ELF-1 (cell line): ENCODE measurements at regions not wholly inside any gene's neighbourhood (a gene's known extent, or its start where the extent isn't known, plus 50 kb on each side); places are given as distances from the start of the nearest gene placed in this dataset.
"Not testable (repeated sequence)": the region's sequence is repeated elsewhere in the genome, so short reads cannot be mapped to it uniquely, and the experiment has no call there.

ENCODE experiments used
- DNase-seq: peaks from one replicate; pipeline ENCODE4 v3.0.0-alpha.2; 2016; ENCODE audit warnings: low read depth, low spot score

DNA sequence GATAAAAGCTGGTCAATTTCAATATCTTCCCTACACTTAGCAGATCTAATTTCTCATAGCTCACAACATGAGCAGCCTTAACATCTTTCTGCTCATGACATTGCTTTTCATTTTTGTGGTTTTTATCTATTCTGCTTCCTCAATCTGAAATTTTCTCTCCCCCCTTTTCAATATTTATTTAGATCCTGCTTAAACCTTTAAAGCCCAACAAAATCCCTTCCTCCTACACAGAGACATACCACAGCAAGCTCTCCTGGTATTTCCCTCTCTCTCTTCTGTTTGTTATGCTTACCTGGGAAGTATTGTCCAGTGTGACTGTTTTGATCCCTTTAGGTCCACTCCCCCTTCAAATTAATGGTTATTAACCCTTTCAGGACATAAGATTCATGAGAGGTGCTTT is 582.5 kb downstream of the RFPL4B start:
- no peak for DNase-seq

DNA sequence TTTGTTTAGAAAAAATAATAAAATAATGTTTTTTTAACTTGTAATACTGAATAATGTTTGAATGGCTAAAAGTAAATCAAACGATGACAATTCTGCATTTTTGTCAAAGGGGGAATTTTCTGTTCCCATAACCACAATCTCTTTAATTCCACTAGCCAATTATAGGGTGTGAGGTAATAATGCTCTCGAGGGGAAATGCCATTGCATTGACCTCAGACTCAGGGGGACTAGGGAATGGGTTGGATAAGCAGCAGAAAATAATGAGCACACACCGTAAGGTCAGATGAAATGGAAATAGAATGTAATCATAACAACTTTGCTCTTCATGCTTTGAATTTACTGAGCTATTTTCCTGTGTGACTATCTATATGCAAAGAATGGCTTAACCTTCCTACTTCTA is 584.7 kb downstream of the RFPL4B start:
- DNase-seq, result no peak

DNA sequence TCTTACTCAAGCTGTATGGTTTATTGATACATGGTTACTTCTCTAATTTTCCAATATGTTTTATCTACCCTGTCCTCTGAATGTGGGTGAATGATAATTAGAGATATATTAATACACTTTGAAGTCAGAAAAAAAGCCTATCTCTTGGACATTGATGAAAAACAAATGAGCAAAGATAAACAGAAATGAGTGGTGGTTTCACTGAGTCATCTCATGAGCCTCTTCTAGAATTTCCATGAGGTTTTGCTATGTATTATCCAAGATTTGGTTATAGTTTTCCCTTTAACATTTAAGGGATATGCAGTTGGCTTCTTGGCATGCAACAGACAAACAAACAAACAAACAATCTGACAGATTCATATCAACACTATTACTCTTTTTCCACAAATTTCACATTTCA is 586.8 kb downstream of the RFPL4B start:
- no peak for DNase-seq

DNA sequence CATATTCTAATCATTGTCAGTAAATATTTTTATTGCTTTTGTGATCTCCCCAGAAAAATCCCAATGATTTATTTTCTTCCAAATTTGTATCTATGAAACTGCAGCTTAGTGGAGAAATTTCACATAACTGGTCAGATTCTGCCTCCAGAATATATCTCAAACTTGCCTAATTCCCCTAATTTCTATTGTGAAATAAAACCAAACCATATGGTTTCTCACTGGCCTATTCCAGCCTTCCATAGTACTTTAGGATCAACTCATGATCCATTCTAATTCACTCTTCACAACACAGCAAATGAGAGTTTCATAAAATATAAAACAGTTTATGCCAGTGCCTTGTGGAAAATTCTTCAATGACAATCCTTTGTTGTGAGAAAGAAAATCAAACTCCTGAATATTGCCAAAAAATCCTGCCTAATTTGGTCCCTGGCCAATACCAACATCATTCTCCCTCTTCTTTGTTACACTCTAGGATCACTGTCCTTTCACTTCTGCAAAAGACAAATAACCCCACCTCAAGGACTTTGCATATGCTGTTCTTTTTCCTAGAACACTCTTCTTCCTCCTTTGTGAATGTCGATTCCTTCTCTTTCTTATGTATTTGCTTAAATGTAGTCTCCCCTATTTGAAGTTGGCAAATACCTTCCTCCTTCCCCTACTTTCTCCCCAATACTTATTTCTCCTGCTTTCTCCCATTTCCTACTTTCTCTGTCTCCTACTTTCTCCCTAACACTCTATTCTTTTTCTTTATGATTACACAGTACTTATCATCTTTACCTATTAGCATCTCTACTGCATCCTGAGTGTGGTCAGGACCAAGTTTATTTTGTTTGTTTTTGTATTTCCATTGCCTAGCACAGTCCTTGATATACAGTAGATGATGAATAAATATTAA is 587.5 kb downstream of the RFPL4B start:
- no peak for DNase-seq

DNA sequence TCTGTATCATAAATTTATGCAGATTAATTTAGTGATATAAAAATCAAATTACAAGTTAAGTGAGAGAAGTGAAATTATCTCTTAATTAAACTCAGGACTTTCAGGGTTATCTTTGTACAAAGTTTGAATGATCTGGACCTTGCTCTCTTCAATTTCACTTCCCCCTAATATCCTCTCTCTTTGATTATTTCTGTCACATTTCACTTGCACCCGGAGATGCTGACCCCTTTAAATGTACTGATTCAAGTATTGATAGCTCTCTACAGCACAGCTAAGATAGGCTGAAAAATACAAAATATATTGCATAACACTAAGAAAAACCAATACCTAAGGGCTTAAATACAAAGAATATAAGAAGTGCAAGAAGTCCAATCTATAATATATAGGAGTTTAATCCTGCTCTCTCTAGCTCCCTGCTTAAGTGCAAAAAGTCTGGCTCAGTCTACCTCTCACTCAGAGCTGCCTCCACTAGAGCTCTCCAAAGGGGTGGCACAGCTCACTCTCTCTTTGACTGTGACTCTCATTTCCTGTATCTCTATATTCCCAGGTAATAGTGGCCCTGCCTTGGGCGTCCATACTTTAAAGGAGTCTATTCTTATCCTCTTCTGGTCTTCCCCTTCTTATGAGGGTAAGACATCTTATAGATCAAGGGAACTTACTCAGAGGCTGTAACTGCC is 588.4 kb downstream of the RFPL4B start:
- DNase-seq, result no peak

DNA sequence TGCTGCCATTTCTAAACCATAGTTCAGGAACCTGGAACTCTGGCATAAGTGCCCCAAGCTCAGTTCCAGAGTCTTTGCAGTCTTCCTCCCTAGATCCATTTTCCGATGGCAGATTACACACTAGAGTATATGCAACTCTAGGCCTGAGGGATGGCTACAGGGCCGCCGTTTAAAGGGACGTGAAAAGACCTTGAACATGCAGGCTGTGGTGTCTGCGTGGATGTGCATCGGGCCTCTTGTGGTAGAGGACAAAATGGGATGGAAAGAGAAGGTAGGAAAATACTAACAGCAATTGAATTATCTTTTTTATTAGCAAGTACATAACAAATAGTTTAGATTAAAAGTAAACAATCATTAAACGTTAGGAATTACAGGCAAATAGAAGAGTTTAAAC is 588.9 kb downstream of the RFPL4B start:
- no peak for DNase-seq

DNA sequence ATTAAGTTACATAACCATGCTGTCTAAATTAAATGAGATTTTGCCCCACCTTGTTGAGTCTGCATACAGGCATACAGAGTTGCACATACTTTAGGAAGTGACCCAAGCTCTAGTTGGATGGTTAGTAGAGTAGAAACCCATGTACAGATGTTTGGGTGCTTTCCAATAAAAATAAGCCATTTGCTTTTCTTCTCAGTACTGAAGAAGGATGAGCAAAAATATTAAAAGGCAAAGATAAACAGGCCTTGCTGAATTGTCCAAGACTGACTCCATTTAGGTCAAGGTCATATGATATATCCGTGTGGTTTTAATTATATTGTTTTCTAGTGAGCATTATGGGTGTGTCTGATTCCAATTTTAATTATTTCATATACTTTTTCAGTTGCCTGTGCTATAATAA is 589.4 kb downstream of the RFPL4B start:
- no peak for DNase-seq

DNA sequence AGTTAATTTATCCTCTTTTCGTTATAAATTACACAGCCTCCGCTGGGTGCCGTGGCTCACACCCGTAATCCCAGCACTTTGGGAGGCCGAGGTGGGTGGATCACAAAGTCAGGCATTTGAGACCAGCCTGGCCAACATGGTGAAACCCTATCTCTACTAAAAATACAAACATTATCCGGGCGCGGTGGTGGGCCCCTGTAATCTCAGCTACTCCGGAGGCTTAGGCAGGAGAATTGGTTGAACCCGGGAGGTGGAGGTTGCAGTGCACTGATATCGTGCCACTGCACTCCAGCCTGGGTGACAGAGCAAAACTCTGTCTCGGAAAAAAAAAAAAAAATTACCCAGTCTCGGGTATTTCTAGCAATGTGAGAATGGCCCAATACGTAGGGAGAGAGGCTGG is 590.6 kb downstream of the RFPL4B start:
- not testable (repeated sequence) for DNase-seq

DNA sequence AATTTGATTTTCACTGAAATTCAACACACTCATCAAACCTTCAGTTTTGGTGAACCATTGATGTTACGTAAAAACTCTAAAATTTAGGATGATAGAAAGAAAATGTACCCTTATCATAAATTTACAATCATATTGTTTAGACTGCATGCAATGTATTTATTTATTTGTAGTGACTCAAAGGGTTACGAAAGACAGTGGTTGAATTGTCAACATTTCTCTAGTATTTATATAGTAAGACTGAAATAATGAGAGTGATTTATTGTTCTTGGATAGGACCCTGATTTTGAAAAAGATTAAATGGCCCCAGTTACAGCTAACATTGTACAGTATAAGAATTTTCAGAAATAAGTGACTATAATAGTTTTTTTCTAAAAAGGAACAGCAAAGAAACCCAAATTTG is 591.5 kb downstream of the RFPL4B start:
- DNase-seq, result no peak

DNA sequence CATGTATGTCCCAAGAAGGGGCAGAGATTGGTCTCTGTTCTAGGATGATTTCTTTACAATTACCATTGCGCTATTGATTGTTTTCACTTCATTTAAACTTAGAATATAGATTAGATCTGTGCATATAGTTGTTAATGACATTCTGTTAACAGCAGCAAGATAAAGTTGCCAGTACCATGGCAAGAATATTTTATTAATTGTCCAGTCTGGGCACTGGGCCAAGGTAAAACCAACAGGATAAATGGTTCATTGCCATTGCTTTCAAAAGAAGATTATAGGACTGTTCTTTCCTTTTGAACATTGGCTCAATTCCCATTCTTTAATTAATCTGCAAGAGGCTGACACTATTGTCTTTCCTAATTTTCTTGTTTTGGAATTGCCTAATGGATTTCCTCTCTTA is 592.4 kb downstream of the RFPL4B start:
- no peak for DNase-seq

DNA sequence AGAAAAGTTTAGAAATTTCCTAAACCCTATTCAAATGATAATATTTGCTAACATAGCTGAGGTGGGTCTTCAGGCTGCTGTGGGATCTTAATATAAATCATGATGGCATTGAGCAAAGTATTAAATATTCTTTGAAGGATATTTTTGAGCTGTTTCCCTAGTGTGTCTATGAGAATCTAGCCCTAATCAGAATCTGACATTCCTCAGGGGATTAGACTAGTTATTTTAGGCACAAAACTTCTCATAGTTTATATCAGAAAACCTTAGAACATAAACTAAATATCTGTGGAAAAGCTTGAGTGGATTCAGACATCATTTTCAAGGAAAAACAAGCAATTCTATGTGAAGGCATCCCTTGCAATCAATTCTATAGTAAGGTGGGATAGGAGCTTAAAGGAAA is 594.5 kb downstream of the RFPL4B start:
- no peak for DNase-seq

DNA sequence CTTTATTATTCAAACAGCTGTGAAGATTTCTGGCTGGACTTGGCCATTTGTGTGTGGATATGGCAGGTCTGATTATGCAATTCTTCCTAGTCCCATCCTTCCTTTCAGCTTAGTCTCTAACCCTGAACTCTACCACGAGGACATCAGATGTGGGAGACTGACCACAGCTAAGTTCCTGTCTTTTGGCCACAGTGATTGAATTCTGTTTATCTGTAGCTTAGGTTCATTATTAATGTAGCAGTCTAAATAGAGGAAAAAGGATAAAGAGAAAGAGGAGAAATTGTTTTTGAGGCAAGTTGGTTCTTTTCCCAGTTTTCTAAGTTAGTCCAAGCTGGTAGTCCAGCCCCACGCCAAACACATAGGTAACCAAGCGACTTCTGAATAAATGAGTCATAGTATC is 598.9 kb downstream of the RFPL4B start:
- no peak for DNase-seq

DNA sequence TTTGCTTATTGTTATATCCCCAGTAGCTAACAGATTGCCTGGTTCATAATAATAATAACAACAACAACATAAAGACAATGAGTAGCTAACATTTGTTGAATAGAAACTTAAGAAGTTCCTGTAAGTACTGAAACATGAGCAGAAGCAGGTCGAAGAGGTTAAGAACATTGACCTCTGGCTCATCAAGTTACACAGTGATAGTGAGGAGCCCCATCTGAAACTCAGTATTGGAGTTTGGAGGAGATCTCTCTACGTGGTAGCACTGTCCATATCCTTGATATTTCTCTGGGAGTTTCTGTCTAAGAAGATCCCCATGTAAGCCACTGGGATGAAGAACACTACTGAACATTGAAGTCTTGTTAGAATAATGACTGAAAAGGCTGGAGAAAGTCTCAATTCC is 600.4 kb downstream of the RFPL4B start:
- no peak for DNase-seq

DNA sequence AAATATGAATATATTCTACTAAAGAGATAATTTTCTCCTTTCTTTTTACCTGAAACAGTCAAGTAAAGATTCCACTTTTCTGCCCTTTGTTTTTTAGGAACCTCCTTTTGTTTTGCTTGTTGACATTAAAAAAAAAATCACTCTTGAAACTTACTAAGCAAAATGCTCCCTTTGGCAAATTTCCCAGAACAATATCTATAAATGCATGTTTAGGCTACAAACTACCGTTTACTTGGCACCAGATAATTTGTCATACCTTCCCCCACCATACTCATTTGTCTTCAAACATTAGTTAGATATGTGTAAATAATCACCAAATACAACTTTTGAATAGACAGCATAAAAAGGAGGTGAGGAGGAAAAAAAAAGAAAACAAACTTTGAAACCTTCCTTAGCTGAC is 604.7 kb downstream of the RFPL4B start:
- DNase-seq, result no peak

DNA sequence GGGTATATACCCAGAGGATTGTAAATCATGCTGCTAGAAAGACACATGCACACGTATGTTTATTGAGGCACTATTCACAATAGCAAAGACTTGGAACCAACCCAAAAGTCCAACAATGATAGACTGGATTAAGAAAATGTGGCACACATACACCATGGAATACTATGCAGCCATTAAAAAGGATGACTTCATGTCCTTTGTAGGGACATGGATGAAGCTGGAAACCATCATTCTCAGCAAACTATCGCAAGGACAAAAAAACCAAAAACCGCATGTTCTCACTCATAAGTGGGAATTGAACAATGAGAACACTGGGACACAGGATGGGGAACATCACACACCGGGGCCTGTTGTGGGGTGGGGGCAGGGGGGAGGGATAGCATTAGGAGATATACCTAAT is 608.6 kb downstream of the RFPL4B start:
- not testable (repeated sequence) for DNase-seq

DNA sequence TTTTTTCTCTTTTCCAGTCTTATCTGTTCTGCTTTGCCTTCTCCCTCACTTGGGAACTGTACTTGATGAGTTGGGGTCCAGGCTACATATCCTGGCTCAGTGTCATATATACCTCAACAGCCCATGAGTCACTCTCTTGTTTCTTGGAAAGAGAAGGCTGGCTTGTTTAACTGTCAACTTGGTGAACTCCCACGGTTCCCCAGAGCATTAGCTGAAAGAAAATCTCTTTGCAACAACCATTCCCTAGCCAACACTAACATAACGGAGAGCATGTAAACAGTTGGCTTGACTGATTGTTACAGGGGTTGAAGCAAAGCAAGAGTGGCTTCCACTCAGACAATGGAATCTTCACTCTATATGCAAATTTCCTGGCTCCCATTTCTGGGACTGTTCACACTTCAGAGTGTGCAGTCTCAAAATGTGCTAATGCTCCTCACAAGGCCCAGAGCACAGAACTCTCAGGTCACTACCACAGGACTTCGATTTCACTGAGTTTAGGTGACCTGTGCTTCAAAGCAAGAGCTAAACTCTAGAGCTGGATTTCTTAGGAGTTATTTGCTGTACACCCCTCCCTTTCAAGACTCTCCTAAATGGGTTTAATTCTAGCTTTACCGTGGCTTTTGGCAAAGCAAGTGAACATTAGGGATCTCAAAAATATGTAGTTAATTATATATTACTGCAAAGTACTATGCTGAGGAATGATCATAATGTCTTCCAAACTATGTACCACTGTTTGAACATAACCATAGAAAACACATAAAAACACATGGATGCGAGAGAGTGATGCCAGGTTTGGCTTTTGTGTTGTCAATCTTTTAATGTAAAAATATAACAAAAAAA is 609.8 kb downstream of the RFPL4B start:
- peak; percentile 49 for DNase-seq

DNA sequence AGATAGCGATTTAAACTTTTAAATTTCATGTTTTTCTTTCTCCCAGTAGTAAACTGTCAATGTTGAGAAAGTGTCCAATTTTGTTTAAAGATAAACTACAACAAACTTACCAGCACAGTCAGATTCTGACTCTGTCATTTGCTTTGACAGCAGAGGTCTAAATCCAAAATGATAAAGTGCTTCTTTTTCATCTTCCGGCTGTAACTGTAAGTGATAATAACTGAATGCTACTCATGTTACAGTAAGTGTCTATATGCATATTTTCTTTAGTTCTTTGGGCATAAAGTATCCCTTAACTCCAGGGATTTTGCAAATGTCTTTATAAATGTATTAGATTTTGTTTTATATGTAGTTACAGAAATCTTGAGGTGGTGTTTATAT is 610.4 kb downstream of the RFPL4B start:
- DNase-seq, result no peak

DNA sequence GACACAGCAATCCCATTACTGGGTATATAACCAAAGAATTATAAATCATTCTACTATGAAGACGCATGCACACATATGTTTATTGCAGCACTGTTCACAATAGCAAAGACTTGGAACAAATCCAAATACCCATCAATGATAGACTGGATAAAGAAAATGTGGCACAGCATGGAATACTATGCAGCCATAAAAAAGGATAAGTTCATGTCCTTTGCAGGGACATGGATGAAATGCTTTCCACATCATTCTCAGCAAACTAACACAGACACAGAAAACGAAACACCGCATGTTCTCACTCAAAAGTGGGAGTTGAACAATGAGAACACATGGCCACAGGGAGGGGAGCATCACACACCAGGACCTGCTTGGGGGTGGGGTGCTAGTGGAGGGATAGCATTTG is 613.0 kb downstream of the RFPL4B start:
- DNase-seq, result not testable (repeated sequence)

DNA sequence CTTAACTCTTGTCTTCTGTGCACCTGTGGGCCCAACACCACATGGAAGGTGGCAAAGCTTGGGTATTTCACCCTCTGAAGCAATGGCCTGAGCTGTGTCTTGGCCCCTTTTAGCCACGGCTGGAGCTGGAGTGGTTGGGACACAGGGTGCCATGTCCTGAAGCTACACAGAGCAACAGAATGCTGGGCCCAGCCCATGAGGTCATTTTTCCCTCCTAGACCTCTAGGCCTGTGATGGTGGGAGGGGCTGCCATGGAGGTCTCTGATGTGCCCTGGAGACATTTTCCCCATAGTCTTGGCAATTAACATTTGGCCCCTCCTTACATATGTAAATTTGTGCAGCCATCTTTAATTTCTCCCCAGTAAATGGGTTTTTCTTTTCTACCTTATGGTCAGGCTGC is 620.8 kb downstream of the RFPL4B start:
- DNase-seq, result no peak

DNA sequence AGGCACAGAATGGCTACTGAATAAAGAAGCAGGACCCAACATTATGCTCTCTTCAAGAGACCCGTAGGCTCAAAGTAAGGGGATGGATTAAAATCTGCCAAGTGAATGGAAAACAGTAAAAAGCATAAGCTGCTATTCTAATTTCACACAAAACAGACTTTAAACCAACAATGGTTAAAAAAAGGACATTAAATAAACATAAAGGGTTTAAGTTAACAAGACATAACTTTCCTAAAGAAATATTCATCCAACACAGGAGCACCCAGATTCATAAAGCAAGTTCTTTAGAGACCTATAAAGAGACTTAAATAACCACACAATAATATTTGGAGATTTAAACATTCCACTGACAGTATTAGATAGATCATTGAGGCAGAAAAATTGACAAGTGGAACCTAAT is 624.5 kb downstream of the RFPL4B start:
- no peak for DNase-seq

DNA sequence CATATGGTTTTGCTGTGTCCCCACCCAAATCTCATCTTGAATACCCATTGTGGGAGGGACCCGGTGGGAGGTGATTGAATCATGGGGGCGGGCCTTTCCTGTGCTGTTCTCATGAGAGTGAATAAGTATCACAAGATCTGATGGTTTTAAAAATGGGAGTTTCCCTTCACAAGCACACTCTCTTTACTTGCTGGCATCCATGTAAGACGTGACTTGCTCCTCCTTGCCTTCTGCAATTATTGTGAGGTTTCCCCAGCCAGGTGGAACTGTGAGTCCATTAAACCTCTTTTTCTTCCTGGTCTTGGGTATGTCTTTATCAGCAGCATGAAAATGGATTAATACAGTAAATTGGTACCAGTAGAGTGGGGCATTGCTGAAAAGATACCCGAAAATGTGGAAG is 627.8 kb downstream of the RFPL4B start:
- DNase-seq, result not testable (repeated sequence)

DNA sequence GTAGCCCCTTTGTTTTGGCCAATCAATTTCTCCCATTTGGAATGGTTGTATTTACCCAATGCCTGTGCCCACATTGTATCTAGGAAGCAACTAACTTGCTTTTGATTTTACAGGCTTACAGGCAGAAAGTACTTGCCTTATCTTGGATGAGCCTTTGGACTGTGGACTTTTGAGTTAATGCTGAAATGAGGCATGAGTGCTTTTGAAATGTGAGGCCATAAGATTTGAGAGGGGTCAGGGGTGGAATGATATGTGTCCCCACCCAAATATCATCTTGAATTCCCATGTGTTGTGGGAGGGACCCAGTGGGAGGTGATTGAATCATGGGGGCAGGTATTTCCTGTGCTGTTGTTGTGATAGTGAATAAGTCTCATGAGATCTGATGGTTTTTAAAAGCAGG is 629.4 kb downstream of the RFPL4B start:
- DNase-seq, result not testable (repeated sequence)
